Vagina (tissue), 2 donors: ENCODE measurements at regions not wholly inside any gene's neighbourhood (a gene's known extent, or its start where the extent isn't known, plus 50 kb on each side); places are given as distances from the start of the nearest gene placed in this dataset.

Experiments
- CTCF ChIP-seq, 3 experiments: fragments of 450-650 bp in 2 of 3; fragments of 200-600 bp in 1 of 3; sonication (generic) in 1 of 3; IDR thresholded peaks; one replicate each; pipeline ENCODE4 v1.5.1; 2017 to 2019; ENCODE audit warnings: antibody characterized with exemption in 3 of 3, mild to moderate bottlenecking in 2 of 3, moderate library complexity in 2 of 3
- POLR2A ChIP-seq, 2 donors: fragments of 450-650 bp; IDR thresholded peaks; one replicate each; pipeline ENCODE4 v1.6.1; 2017; ENCODE audit warnings: antibody characterized with exemption in 2 of 2, mild to moderate bottlenecking in 2 of 2, moderate library complexity in 2 of 2
- POLR2AphosphoS5 ChIP-seq, 2 donors: sonication (generic); formaldehyde crosslinking; IDR thresholded peaks; one replicate each; pipeline ENCODE4 v1.9.0; 2017; ENCODE audit warnings: antibody characterized with exemption in 2 of 2, mild to moderate bottlenecking in 2 of 2, low read depth in 1 of 2; ENCODE audit not compliant: insufficient read depth in 1 of 2

GRCh38 chr3:154011036-154011435 lies 110.2 kb upstream of the ARHGEF26 start:
- TF ChIP-seq POLR2AphosphoS5 (IDR thresholded peaks at IDR 0.05; ENCODE audit: insufficient read depth in 1 of 2, low read depth in 1 of 2): no peak
- TF ChIP-seq CTCF (IDR thresholded peaks at IDR 0.05): no peak
- no peak for TF ChIP-seq POLR2A (IDR thresholded peaks at IDR 0.05)
